GM23338 (cell line): ENCODE measurements at regions not wholly inside any gene's neighbourhood (a gene's known extent, or its start where the extent isn't known, plus 50 kb on each side); places are given as distances from the start of the nearest gene placed in this dataset.

Experiments
- ATAC-seq: fragments of 200-7000 bp; cut with Tn5 transposase; 3 replicates; pipeline ENCODE4 v1.9.1; 2020
- DNase-seq: peaks from one replicate; pipeline ENCODE4 v3.0.0-alpha.2; 2015; ENCODE audit warnings: low spot score
- H2AFZ ChIP-seq: fragments of 200-600 bp; sonication (generic); 2 replicates; pipeline ENCODE4 v1.8.0; 2016; ENCODE audit warnings: antibody characterized with exemption, mild to moderate bottlenecking, moderate library complexity
- H3F3A ChIP-seq: fragments of 200-600 bp; sonication (generic); replicated peaks from 2 replicates; pipeline ENCODE4 v1.8.0; 2017; ENCODE audit warnings: antibody characterized with exemption, mixed run types, low read depth
- H3K27ac ChIP-seq: fragments of 200-600 bp; sonication (generic); 2 replicates; pipeline ENCODE4 v1.6.1; 2016; ENCODE audit warnings: low read depth
- H3K27me3 ChIP-seq: fragments of 200-600 bp; sonication (generic); 2 replicates; pipeline ENCODE4 v1.8.0; 2016; ENCODE audit warnings: mild to moderate bottlenecking, mixed run types, moderate library complexity; ENCODE audit not compliant: insufficient read depth
- H3K36me3 ChIP-seq: fragments of 200-600 bp; sonication (generic); 2 replicates; pipeline ENCODE4 v1.8.0; 2016; ENCODE audit warnings: mild to moderate bottlenecking; ENCODE audit not compliant: insufficient read depth
- H3K4me1 ChIP-seq: fragments of 200-600 bp; sonication (generic); 2 replicates; pipeline ENCODE4 v1.8.0; 2016; ENCODE audit warnings: mild to moderate bottlenecking, moderate library complexity; ENCODE audit not compliant: insufficient read depth
- H3K4me2 ChIP-seq: fragments of 200-600 bp; sonication (generic); 2 replicates; pipeline ENCODE4 v1.7.1; 2017; ENCODE audit warnings: mixed run types
- H3K4me3 ChIP-seq: fragments of 200-600 bp; sonication (generic); 2 replicates; pipeline ENCODE4 v1.6.1; 2016; ENCODE audit warnings: mixed run types
- H3K79me2 ChIP-seq: fragments of 200-600 bp; sonication (generic); replicated peaks from 2 replicates; pipeline ENCODE4 v1.8.0; 2017; ENCODE audit warnings: mild to moderate bottlenecking; ENCODE audit not compliant: insufficient read depth
- H3K9me2 ChIP-seq: fragments of 200-600 bp; sonication (generic); 2 replicates; pipeline ENCODE4 v1.8.0; 2017; ENCODE audit not compliant: insufficient read depth
- H4K20me1 ChIP-seq: fragments of 200-600 bp; sonication (generic); replicated peaks from 2 replicates; pipeline ENCODE4 v1.8.0; 2017; ENCODE audit warnings: mild to moderate bottlenecking; ENCODE audit not compliant: insufficient read depth
- H3K27ac Mint-ChIP-seq: 2 replicates; pipeline ENCODE4 v1.8.0; 2020; ENCODE audit warnings: inconsistent platforms, mild to moderate bottlenecking, moderate library complexity, mixed read lengths
- H3K27me3 Mint-ChIP-seq: 3 replicates; pipeline ENCODE4 v1.8.0; 2022; ENCODE audit warnings: low read depth, mild to moderate bottlenecking, moderate library complexity, mixed read lengths, inconsistent platforms; ENCODE audit not compliant: insufficient read depth, poor library complexity
- H3K36me3 Mint-ChIP-seq: 3 replicates; pipeline ENCODE4 v1.8.0; 2021; ENCODE audit warnings: low read depth, mild to moderate bottlenecking, inconsistent platforms, moderate library complexity, mixed read lengths
- H3K4me1 Mint-ChIP-seq: 3 replicates; pipeline ENCODE4 v1.8.0; 2020; ENCODE audit warnings: mild to moderate bottlenecking, inconsistent platforms, mixed read lengths
- H3K4me3 Mint-ChIP-seq: 3 replicates; pipeline ENCODE4 v1.8.0; 2021; ENCODE audit warnings: moderate library complexity, mild to moderate bottlenecking, inconsistent platforms, mixed read lengths
- H3K9me3 Mint-ChIP-seq: 3 replicates; pipeline ENCODE4 v1.8.0; 2020; ENCODE audit warnings: moderate library complexity, mild to moderate bottlenecking, inconsistent platforms, mixed read lengths
- CREB1 ChIP-seq: fragments of 250-450 bp; sonication (Bioruptor Pico); IDR thresholded peaks from 2 replicates; pipeline ENCODE4 v1.5.0; 2020; ENCODE audit warnings: low read depth, mild to moderate bottlenecking, moderate library complexity
- EZH2phosphoT487 ChIP-seq: fragments of 200-600 bp; sonication (generic); IDR thresholded peaks from one replicate; pipeline ENCODE4 v1.8.1; 2018; ENCODE audit warnings: antibody characterized with exemption; ENCODE audit not compliant: unreplicated experiment
- NANOG ChIP-seq: IDR thresholded peaks from 2 replicates; pipeline ENCODE4 v1.6.1; 2016; ENCODE audit warnings: antibody characterized with exemption, borderline replicate concordance
- ZNF114 ChIP-seq: fragments of 250-450 bp; sonication (Bioruptor Pico); IDR thresholded peaks from 2 replicates; pipeline ENCODE4 v1.5.0; 2020; ENCODE audit warnings: mild to moderate bottlenecking, moderate library complexity
- ZNF462 ChIP-seq: fragments of 250-450 bp; sonication (Bioruptor Pico); IDR thresholded peaks from 2 replicates; pipeline ENCODE4 v1.5.0; 2020; ENCODE audit warnings: mild to moderate bottlenecking, moderate library complexity
- TF ChIP-seq, protein P1 (sequence below): IDR thresholded peaks from one replicate; pipeline ENCODE4 v1.6.1; 2018; ENCODE audit warnings: antibody characterized with exemption; ENCODE audit not compliant: unreplicated experiment

GRCh38 chr1:117268535-117269455 lies 58.1 kb upstream of the VTCN1 start:
- Histone ChIP-seq H3K4me3 (no peak overlapping the region; the same call in 1 of the 2 replicates), H3K4me1 (peaks cover 32% of the 10 kb centered on the region), H3F3A (no peaks in the 10 kb centered on the region), H3K9me2 (peaks cover 10% of the 10 kb centered on the region), H4K20me1 (no peaks in the 10 kb centered on the region), H3K79me2 (no peaks in the 10 kb centered on the region), H3K36me3 (no peaks in the 10 kb centered on the region), H3K27ac (peak overlapping the region; percentile 91), H3K4me2 (peak overlapping the region; percentile 40), H2AFZ (no peak overlapping the region), H3K27me3 (no peaks in the 10 kb centered on the region)
- ATAC-seq (peak; percentile 91), DNase-seq (peak; percentile 98)
- Mint-ChIP-seq H3K4me3 (peak overlapping the region; percentile 43), H3K4me1 (peaks cover 45% of the 10 kb centered on the region), H3K27me3 (peaks cover 15% of the 10 kb centered on the region), H3K27ac (peak overlapping the region; percentile 94), H3K36me3 (peaks cover 20% of the 10 kb centered on the region; the same call in 2 of the 3 replicates), H3K9me3 (peaks cover 26% of the 10 kb centered on the region)
- TF ChIP-seq CREB1 (CRISPR knock-in tag) (peak; percentile 51; the same call in 1 of the 2 replicates), ZNF462 (CRISPR knock-in tag) (no peak), ZNF114 (CRISPR knock-in tag) (no peak), NANOG (no peak), EZH2phosphoT487 (no peak)
- TF ChIP-seq, protein P1, sequence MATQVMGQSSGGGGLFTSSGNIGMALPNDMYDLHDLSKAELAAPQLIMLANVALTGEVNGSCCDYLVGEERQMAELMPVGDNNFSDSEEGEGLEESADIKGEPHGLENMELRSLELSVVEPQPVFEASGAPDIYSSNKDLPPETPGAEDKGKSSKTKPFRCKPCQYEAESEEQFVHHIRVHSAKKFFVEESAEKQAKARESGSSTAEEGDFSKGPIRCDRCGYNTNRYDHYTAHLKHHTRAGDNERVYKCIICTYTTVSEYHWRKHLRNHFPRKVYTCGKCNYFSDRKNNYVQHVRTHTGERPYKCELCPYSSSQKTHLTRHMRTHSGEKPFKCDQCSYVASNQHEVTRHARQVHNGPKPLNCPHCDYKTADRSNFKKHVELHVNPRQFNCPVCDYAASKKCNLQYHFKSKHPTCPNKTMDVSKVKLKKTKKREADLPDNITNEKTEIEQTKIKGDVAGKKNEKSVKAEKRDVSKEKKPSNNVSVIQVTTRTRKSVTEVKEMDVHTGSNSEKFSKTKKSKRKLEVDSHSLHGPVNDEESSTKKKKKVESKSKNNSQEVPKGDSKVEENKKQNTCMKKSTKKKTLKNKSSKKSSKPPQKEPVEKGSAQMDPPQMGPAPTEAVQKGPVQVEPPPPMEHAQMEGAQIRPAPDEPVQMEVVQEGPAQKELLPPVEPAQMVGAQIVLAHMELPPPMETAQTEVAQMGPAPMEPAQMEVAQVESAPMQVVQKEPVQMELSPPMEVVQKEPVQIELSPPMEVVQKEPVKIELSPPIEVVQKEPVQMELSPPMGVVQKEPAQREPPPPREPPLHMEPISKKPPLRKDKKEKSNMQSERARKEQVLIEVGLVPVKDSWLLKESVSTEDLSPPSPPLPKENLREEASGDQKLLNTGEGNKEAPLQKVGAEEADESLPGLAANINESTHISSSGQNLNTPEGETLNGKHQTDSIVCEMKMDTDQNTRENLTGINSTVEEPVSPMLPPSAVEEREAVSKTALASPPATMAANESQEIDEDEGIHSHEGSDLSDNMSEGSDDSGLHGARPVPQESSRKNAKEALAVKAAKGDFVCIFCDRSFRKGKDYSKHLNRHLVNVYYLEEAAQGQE = no peak
